ENCODE measurements at regions not wholly inside any gene's neighbourhood (a gene's known extent, or its start where the extent isn't known, plus 50 kb on each side); places are given as distances from the start of the nearest gene placed in this dataset.

GRCh38 chr5:63245271-63245670, 666.7 kb downstream of the LRRC70 start:
- TF ChIP-seq, protein P1, sequence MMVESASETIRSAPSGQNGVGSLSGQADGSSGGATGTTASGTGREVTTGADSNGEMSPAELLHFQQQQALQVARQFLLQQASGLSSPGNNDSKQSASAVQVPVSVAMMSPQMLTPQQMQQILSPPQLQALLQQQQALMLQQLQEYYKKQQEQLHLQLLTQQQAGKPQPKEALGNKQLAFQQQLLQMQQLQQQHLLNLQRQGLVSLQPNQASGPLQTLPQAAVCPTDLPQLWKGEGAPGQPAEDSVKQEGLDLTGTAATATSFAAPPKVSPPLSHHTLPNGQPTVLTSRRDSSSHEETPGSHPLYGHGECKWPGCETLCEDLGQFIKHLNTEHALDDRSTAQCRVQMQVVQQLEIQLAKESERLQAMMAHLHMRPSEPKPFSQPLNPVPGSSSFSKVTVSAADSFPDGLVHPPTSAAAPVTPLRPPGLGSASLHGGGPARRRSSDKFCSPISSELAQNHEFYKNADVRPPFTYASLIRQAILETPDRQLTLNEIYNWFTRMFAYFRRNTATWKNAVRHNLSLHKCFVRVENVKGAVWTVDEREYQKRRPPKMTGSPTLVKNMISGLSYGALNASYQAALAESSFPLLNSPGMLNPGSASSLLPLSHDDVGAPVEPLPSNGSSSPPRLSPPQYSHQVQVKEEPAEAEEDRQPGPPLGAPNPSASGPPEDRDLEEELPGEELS (CRISPR knock-in tag; IDR thresholded peaks at IDR 0.05), result no peak
- TF ChIP-seq ZBTB43 (CRISPR knock-in tag; IDR thresholded peaks at IDR 0.05), result no peak
- no peak for TF ChIP-seq NFYB (CRISPR knock-in tag; conservative IDR thresholded peaks at IDR 0.05; ENCODE audit: low read depth)
- TF ChIP-seq NR3C1 (CRISPR knock-in tag; conservative IDR thresholded peaks at IDR 0.05; ENCODE audit: low read depth), result no peak
- TF ChIP-seq MXD4 (CRISPR knock-in tag; IDR thresholded peaks at IDR 0.05; ENCODE audit: borderline replicate concordance), result no peak
- TF ChIP-seq, protein P2, sequence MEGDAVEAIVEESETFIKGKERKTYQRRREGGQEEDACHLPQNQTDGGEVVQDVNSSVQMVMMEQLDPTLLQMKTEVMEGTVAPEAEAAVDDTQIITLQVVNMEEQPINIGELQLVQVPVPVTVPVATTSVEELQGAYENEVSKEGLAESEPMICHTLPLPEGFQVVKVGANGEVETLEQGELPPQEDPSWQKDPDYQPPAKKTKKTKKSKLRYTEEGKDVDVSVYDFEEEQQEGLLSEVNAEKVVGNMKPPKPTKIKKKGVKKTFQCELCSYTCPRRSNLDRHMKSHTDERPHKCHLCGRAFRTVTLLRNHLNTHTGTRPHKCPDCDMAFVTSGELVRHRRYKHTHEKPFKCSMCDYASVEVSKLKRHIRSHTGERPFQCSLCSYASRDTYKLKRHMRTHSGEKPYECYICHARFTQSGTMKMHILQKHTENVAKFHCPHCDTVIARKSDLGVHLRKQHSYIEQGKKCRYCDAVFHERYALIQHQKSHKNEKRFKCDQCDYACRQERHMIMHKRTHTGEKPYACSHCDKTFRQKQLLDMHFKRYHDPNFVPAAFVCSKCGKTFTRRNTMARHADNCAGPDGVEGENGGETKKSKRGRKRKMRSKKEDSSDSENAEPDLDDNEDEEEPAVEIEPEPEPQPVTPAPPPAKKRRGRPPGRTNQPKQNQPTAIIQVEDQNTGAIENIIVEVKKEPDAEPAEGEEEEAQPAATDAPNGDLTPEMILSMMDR (IDR thresholded peaks at IDR 0.05), result no peak
